HG03103 (cell line): ENCODE measurements at regions not wholly inside any gene's neighbourhood (a gene's known extent, or its start where the extent isn't known, plus 50 kb on each side); places are given as distances from the start of the nearest gene placed in this dataset.

Experiments
- ATAC-seq: cut with Tn5 transposase; IDR thresholded peaks from one replicate; pipeline ENCODE4 v1.9.1; 2021; ENCODE audit warnings: low read depth; ENCODE audit not compliant: unreplicated experiment

DNA sequence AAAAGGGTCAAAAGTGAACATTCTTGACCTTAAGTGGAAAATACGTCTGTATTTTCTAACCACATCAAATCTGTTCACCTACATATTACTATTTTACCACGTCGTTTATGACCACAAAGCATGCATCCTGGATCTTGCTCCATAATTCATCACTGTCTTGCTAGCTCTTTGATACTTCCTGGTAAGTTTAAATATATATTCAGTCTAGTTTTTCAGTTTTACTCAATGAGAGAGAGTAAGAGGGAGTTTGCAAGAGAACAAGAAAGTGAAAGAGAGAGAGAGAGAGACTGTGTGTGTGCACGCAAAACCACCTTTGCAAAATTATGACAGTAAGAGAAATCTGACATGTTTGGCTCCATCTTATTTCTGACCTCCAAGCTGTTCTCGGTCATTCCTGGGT is 173.7 kb upstream of the GALNTL6 start:
- peak; percentile 87 for ATAC-seq

DNA sequence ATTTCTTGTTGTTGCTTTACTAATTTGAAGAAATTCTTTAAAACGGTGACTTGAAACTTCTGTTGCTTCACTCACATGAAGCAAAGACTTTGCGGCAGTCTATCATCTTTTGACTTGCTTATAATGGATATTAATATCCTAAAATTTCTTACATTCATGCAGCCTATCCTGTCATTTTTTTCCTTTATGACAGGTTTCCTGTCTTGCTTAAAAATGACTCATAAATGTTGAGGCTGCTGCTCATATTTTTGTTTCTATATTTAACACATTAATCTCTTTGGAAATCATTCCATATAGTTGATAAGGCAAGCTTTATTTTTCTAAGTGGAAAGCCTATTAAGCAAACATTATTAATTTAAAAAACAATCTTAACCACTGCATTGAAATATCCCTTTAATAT is 176.6 kb upstream of the GALNTL6 start:
- ATAC-seq = no peak

DNA sequence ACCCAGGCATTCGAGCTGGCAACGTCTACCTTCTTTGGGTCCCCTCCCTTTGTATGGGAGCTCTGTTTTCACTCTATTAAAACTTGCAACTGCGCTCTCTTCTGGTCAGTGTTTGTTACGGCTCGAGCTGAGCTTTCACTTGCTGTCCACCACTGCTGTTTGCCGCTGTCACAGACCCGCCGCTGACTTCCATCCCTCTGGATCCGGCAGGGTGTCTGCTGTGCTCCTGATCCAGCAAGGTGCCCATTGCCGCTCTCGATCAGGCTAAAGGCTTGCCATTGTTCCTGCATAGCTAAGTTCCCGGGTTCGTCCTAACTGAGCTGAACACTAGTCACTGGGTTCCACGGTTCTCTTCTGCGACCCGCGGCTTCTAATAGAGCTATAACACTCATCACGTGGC is 183.5 kb upstream of the GALNTL6 start:
- ATAC-seq = no peak

DNA sequence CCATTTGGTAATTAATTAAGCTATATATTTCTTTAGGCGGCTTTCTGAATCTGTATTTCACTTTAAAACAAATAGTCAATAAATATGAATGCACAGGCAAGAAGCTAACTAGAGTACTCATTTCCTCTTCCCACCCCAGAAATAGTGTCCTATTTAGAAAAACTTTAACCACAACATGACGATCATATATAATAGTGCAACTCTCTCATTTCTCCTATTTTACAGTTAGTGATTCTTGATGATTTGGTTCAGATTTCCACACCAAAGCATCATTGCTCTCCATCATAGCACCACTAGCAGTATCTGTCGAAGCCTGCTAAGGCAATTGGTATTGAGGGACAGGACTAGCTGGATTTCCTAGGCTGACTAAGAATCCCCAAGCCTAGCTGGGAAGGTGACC is 184.0 kb upstream of the GALNTL6 start:
- ATAC-seq = peak; percentile 97

DNA sequence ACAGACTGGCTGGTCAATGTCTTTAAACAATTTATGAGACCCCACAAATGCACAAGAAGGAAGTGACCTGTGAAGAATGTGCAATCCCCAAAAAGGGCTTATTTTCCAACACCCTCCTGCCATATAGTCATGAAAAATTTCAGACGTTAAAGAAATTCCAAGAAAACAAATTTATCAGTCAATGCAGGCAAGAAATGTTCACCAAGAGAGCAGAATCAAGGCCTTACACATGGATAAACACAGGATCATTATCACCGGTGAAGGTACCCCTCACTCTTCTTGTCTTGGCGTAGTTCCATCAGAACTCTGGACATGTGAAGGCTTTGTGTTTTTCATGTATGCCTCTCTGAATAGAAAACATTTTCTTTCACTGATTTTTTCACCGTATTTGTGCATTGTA is 186.7 kb upstream of the GALNTL6 start:
- no peak for ATAC-seq

DNA sequence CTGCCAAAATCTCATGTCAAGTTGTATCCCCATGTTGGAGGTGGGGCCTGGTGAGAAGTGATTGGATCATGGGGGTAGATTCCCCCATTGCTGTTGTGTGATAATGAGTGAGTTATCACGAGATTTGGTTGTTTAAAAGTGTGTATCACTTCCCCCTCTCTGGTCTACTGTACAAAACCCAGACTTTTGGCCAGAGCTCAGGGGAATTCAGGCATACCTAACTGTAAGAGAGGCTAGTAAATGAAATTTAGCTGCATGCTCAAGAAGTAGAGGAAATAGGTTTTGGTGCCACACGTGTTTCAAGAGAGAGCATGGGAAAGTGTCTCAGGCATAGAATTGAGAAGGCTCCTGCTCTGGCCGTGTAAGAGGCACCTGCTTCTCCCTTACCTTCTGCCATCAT is 190.5 kb upstream of the GALNTL6 start:
- ATAC-seq = peak; percentile 44

DNA sequence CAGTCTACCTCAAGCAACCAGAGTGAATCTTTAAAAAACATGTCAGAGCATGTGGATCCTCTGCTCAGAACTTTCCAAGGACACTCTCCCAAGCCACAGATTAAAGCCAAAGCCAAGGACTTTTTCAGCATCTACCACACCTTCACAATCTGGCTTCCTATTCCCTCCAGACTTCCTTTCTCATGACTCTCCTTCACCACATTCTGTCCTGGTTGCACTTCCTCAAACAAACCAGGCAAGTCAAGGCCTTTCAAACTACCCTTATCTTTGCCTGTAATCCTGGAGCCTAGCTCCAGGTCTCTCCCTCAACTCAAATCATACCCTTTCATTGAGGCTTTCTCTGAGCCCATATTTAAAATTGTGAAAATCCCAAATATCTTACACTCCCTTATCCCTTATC is 191.6 kb upstream of the GALNTL6 start:
- peak; percentile 76 for ATAC-seq

DNA sequence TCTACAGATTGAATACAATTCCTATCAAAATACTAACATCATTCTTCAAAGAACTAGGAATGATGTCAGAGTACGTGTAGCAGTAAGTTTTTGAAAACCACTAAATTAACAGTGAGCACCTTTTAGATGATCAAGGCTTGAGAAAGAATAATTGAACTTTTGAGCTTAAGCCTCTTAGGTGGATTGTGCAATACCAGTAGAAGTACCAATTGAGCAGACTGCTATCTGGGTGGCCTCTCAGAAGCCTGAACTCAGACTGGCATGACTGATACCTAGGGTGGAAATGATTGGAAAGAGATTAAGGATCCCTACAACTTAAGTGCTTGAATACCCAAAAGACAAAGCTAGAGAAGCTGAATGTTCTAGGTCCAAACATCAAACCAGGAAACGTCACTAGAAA is 200.3 kb upstream of the GALNTL6 start:
- ATAC-seq = no peak

DNA sequence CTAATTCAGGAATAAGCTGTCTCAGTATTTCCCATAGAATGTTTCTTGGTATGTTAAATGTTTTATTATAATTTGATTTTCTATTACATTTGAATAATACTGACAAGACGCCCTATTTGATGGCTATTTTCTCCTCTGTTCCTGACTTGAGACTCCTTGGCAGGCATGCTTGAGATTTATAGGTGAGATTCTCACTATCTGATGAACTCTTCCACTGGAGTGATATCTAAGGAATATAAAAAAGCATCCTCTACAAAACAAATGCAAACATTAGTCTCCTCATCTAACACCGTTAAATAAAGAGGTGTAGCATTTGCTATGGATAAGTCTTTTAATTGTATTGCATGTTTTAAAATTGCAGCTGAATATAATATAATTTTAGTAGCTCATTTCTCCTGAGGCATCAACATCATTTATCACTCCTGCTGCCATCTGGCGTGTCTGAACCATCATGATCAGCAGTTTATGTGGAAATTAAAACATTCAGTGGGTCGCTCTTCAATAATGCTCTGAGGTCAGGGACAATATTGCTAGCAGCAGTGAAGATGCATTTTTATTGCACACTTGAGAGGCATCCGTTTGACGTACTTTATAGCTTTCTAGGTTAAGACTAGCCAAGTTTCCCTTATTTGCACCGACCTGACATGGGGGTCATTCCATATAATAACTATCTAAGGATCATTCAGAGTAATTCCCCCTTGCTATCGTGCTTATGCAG is 210.4 kb upstream of the GALNTL6 start:
- ATAC-seq = no peak

DNA sequence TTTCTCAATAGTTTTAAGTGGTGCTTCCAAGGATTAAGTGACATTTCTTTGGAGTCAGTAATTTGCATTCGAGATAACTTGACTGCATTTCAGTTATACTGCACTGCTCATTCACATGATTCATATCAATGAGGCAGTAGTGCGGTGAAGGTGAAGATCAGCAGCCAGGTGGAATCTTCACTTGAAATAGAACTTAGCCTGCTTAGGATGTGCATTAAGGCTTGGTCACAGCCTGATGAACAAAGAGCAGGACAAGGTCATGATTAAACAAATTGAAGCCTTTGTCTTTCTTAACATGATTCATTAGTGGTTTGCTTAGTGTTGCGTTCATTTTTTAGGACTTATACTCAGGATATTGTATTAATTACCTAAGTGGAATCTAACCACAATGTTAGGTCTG is 212.1 kb upstream of the GALNTL6 start:
- no peak for ATAC-seq

DNA sequence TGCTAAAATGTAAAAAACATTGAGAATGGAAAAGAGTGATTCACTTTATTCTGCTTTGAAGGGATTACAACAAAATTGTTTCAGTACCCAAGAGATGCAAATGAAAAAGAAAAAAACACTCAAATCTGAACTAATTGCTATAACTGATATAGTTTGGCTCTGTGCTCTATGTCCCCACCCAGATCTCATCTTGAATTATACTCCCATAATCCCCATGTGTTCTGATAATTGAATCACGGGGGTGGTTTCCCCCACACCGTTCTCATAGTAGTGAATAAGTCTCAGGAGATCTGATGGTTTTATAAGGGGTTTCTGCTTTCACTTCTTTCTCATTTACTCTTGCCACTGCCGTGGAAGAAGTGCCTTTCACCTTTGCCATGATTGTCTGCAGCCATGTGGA is 213.6 kb upstream of the GALNTL6 start:
- ATAC-seq = no peak

DNA sequence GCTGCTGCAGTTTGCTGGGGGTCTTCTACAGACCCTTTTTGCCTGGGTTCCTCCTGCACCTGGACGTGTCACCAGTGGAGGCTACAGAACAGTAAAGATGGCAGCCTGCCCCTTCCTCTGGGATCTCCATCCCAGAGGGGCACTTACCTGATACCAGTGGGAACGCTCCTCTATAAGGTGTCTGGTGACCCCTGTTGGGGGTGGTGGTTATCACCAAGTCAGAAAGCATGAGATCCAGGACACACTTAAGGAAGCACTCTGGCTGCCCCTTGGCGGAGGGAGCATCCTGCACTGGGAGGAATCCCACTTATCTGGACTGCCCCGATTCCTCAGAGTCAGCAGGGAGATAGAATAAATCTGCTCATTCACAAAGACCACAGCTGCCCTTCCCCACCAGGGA is 218.9 kb upstream of the GALNTL6 start:
- no peak for ATAC-seq

DNA sequence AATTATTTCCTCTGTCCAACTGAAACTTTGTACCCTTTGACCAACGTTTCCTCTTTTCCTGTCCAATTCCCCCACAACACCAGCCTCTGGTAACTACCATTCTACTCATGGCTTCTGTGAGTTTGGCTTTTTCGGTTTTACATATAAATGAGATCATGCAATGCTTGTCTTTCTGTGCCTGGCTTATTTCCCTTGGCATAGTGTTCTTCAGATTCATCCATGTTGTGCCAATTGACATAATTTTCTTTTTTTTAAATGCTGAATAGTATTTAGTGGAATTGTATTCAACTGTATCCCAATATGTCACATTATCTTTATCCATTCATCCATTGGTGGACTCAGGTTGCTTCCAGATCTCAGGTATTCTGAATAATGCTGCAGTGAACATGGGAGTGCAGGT is 222.5 kb upstream of the GALNTL6 start:
- ATAC-seq = no peak

DNA sequence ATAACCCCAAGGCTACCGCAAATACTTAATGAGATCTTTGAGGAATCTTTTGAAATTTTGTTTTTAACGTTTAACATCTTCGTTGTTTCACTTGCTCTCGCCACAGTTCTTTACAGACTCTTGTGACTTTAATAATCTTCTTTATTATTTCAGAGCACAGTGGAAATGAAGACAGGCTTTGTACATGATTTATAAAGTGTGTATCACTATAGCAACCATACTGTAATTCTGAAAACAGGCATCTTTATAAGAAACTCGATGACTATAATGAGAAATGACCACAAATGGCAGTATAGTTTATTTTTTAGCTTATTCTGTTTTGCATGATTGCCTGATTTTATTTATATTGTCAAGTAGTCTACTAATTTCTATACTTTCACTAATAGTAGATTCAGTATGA is 224.4 kb upstream of the GALNTL6 start:
- no peak for ATAC-seq

DNA sequence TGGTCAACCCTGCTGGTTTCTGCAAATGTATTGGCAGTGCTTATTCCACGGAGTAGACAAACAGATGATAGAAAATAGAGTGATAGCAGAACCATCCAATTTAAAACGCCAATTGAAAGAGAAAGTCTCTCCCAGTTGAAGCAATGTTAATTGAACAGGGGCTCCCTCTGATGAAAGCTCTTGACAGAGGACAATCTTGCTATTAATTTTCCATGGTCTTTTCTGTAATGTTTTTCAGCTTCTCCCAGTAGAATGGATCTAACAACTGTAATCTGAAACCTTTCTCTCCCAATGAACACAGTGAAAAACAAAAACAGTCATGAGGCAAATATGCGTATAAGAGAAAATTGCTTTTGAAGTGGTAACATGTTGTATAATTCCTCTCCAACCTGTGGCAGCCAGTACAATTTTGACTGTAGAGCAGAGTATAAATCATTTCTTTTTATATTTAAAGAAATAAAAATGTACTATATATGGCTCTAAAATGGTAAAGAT is 225.1 kb upstream of the GALNTL6 start:
- ATAC-seq = no peak

DNA sequence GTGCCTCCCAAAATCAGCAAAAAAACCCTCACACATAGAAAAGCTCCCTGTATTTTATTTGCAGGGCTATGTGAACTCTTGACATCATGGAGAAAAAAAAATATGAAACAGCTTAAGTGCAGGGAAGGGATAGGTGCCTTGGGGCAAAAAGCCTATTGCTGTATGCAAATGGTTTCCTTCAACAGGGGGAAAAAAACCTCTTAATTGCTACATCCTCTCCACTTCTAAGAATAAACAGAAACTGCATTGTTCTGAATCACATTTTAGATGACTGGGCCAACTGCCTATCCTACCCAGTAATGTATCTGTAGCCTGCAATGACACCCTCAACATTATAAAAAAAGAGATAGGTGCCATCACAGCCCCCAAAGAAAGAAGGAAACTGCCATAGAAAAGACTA is 229.4 kb upstream of the GALNTL6 start:
- ATAC-seq = peak; percentile 54

DNA sequence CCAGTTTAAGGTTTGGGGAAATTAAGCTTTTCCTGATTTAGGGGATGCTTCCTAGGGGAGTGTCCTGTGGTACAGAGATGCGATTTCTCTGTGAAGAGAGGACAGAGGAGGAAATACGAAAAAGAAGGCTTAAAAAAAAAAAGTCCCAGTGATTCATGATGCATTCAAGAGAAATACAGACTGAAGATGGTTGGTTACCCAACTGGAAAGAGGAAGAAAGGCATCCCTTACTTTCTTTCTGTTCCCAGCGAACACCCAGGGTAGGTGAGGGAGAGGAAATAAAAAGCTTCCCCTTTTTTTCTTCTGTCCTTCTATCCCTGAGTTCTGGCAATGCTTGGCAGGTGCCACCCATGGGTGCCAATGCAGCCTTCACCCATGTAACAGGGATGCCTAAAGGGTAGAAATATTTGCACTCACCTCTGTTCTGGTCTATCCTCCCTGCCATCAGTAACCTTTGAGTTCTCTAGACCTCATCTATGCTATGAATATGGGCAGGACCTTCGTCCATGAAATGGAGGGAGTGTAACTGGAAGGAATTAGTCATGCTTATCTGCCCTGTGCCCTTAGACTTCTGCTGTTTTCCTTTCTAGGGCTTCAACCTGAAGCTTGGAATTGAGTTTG is 230.1 kb upstream of the GALNTL6 start:
- peak; percentile 46 for ATAC-seq

DNA sequence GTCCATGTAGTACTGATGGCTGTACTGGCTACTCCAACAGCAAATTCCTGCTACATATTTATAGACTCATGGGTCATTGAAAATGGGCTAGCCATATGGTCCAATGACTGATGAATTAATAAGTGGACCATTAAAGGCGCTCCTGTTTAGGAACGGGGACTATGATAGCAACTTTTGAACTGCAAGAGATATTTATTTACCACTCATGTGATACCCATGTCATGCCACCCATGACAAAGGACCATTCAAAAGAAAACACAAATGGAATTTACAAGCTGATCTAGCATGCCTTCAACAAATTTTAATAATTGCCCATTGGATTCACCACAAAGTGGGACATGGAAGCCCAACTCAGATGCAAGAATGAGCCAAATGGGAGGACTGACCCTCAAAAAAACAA is 240.0 kb upstream of the GALNTL6 start:
- no peak for ATAC-seq

DNA sequence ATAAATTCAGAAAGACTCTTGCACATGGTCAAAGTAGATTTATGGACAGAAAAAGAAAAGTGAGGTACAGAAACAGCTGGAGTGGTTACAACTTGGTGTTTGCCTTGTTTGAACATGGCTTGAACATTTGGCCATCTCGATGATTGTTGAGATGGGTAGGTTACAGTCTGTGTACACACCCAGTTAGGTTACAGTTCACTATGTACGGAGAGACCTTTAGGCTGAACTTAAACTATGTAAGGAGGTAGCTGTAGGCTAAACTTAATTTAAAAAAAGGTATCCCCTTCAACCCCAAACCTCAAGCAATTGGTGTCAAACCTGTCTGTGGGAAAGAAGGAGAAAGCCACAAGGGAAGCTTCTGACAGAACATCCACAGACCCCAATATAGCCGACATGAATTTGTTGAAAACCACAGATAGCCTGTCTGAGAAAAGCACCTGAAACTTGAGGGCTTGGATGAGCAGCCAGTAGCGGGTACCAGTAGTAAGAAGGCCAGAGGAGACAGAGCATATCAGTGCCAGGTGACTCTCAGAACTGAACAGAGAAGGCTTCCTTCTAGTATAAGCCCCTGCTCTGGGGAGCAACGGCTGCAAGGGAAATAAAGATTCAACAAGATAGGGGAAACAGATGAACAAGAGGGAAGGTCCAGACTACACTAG is 247.9 kb upstream of the GALNTL6 start:
- ATAC-seq = peak; percentile 72

DNA sequence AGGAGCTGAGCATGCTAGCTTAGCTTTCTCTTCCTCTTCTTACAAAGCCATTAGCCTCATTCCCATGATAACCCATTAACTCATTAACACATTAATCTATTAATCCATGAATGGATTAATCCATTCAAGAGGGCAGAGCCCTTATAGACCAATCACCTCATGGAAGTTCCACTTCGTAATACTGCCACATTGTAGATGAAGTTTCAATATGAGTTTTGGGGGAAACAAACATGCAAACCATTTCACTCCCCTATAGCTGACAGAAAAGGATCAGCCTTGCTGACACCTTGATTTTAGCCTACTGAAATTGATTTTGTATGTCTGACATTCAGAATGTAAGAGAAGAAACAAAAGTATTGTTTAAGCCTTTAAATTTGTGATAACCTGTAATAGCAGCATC is 251.8 kb upstream of the GALNTL6 start:
- peak; percentile 63 for ATAC-seq

DNA sequence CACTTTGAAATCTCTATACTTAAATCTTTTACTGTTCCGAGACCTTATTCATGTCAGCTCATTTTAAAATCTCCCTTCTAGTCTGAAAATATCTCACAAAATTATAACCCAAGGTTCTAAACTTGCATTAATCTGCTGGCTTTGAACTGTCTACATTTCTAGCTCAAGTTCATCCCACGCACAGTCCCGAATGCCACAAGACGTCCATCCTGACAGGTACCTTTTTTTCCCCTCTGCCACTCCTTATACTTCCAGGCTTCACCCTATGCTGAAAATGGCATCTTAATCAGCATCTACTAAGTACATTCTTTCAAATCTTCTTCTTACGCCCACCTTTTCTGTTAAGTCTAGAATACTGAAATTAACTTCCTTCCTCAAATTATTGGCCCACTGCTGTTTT is 259.2 kb upstream of the GALNTL6 start:
- ATAC-seq = no peak

DNA sequence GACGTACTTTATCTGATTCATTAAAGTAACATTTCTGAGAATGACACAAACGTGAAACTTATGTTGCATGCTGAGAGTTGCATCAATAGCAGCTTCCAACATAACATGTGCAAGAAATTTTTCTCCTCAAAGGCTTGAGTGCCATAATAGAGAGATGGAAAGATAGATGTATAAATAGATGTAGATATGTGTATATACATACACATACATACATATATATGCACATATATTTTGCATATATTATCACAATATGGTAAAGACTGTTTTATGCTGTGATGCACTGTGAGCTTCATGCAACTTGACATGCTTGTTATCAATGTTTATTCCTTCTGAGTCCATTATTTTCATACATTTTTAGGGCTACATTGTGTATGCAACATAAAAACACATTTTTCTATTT is 270.6 kb upstream of the GALNTL6 start:
- ATAC-seq = no peak
